IMR-90 (cell line): ENCODE measurements at regions not wholly inside any gene's neighbourhood (a gene's known extent, or its start where the extent isn't known, plus 50 kb on each side); places are given as distances from the start of the nearest gene placed in this dataset.

Source experiments
- ATAC-seq: fragments of 200-7000 bp; cut with Tn5 transposase; 2 replicates; pipeline ENCODE4 v1.9.1; 2020; ENCODE audit warnings: low read depth, mild to moderate bottlenecking, moderate library complexity
- BruUV-seq: library from RNA; stranded (reverse); fragments of 400-500 nt; replicated peaks from 2 replicates; lab custom pipeline; 2021; lab: Mats Ljungman, UMichigan
- CTCF ChIA-PET: fragments of 300-600 bp; formaldehyde crosslinking; extraction: SDS; loops from one replicate; lab custom pipeline; 2021; ENCODE audit warnings: antibody characterized with exemption; lab: Yijun Ruan, JAX
- POLR2A ChIA-PET: fragments of 300-600 bp; sonication (Branson Sonifier 250); formaldehyde crosslinking; loops from one replicate; lab custom pipeline; 2022; ENCODE audit warnings: antibody characterized with exemption; ENCODE audit not compliant: unreplicated experiment; lab: Charles Lee
- DNase-seq: peaks from one replicate; pipeline ENCODE4 v3.0.0; 2013
- H2AFZ ChIP-seq: replicated peaks from 2 replicates; pipeline ENCODE3; 2013; ENCODE audit warnings: low read length, mild to moderate bottlenecking; ENCODE audit not compliant: poor library complexity
- H2AK5ac ChIP-seq: 2 replicates; pipeline ENCODE4 v1.6.1; 2013; ENCODE audit warnings: low read depth, low read length, inconsistent platforms
- H2AK9ac ChIP-seq: replicated peaks from 2 replicates; pipeline ENCODE3; 2013; ENCODE audit warnings: mild to moderate bottlenecking, low read depth, low read length, moderate library complexity; ENCODE audit not compliant: poor library complexity
- H2BK120ac ChIP-seq: 2 replicates; pipeline ENCODE4 v1.6.1; 2013; ENCODE audit warnings: low read depth, low read length, inconsistent platforms
- H2BK15ac ChIP-seq: 3 replicates; pipeline ENCODE4 v1.6.1; 2013; ENCODE audit warnings: low read depth, low read length, inconsistent platforms
- H2BK20ac ChIP-seq: 2 replicates; pipeline ENCODE4 v1.6.1; 2013; ENCODE audit warnings: low read depth, mild to moderate bottlenecking, inconsistent platforms, low read length, moderate library complexity
- H2BK5ac ChIP-seq: 2 replicates; pipeline ENCODE4 v1.6.1; 2013; ENCODE audit warnings: mild to moderate bottlenecking, low read depth, low read length, inconsistent platforms; ENCODE audit not compliant: poor library complexity, severe bottlenecking
- H3K14ac ChIP-seq: replicated peaks from 2 replicates; pipeline ENCODE4 v1.6.1; 2013; ENCODE audit warnings: low read depth, low read length, inconsistent platforms
- H3K18ac ChIP-seq: 2 replicates; pipeline ENCODE4 v1.6.1; 2013; ENCODE audit warnings: low read depth, low read length, control low read depth
- H3K23ac ChIP-seq: 2 replicates; pipeline ENCODE4 v1.6.1; 2013; ENCODE audit warnings: low read depth, low read length, inconsistent platforms
- H3K27ac ChIP-seq: 2 replicates; pipeline ENCODE4 v1.5.1; 2013; ENCODE audit warnings: mild to moderate bottlenecking, control low read depth, low read length; ENCODE audit not compliant: insufficient read depth
- H3K27me3 ChIP-seq: 2 replicates; pipeline ENCODE4 v1.6.1; 2013; ENCODE audit warnings: low read length; ENCODE audit not compliant: control insufficient read depth, insufficient read depth
- H3K36me3 ChIP-seq: 2 replicates; pipeline ENCODE4 v1.6.1; 2013; ENCODE audit warnings: low read length, mixed read lengths; ENCODE audit not compliant: control insufficient read depth, insufficient read depth
- H3K4ac ChIP-seq: 2 replicates; pipeline ENCODE4 v1.6.1; 2013; ENCODE audit warnings: low read depth, low read length, inconsistent platforms
- H3K4me1 ChIP-seq: 2 replicates; pipeline ENCODE4 v1.6.1; 2013; ENCODE audit warnings: low read length, mixed read lengths; ENCODE audit not compliant: control insufficient read depth, insufficient read depth
- H3K4me2 ChIP-seq: 2 replicates; pipeline ENCODE4 v1.6.1; 2013; ENCODE audit warnings: low read depth, mild to moderate bottlenecking, control low read depth, low read length, moderate library complexity
- H3K4me3 ChIP-seq: 2 replicates; pipeline ENCODE4 v1.5.1; 2013; ENCODE audit warnings: low read depth, mild to moderate bottlenecking, control low read depth, low read length, moderate library complexity; ENCODE audit not compliant: insufficient read depth
- H3K56ac ChIP-seq: 2 replicates; pipeline ENCODE4 v1.6.1; 2013; ENCODE audit warnings: low read length, inconsistent platforms; ENCODE audit not compliant: insufficient read depth; ENCODE audit errors: extremely low read depth
- H3K79me1 ChIP-seq, 2 experiments: 2 replicates each; pipeline ENCODE4 v1.6.1; 2013; ENCODE audit warnings: low read length in 2 of 2, inconsistent platforms in 1 of 2, low read depth in 1 of 2
- H3K9ac ChIP-seq: 2 replicates; pipeline ENCODE4 v1.6.1; 2013; ENCODE audit warnings: low read depth, low read length, control low read depth
- H3K9me1 ChIP-seq: 2 replicates; pipeline ENCODE4 v1.6.1; 2013; ENCODE audit warnings: low read length, inconsistent platforms; ENCODE audit not compliant: insufficient read depth
- H3K9me3 ChIP-seq: 2 replicates; pipeline ENCODE4 v1.6.1; 2013; ENCODE audit warnings: low read length; ENCODE audit not compliant: control insufficient read depth, insufficient read depth
- H4K20me1 ChIP-seq: 2 replicates; pipeline ENCODE4 v1.6.1; 2013; ENCODE audit warnings: low read length, inconsistent platforms; ENCODE audit not compliant: insufficient read depth
- H4K5ac ChIP-seq: 2 replicates; pipeline ENCODE4 v1.6.1; 2013; ENCODE audit warnings: mild to moderate bottlenecking, low read depth, low read length, control low read depth
- H4K8ac ChIP-seq, 2 experiments: 2 replicates each; pipeline ENCODE4 v1.6.1; 2013; ENCODE audit warnings: low read depth in 2 of 2, low read length in 2 of 2, control low read depth in 1 of 2, inconsistent platforms in 1 of 2
- H4K91ac ChIP-seq: 2 replicates; pipeline ENCODE4 v1.6.1; 2013; ENCODE audit warnings: low read depth, low read length, inconsistent platforms; ENCODE audit not compliant: insufficient read depth
- CEBPB ChIP-seq: IDR thresholded peaks from 2 replicates; pipeline ENCODE4 v1.6.1; 2012; ENCODE audit warnings: low read depth, low read length, improper control_type of control experiment
- FOS ChIP-seq: fragments of 150-350 bp; IDR thresholded peaks from 2 replicates; pipeline ENCODE4 v1.6.1; 2016; ENCODE audit warnings: low read depth, low read length
- MAFK ChIP-seq: IDR thresholded peaks from 2 replicates; pipeline ENCODE4 v1.6.1; 2012; ENCODE audit warnings: low read depth, low read length, improper control_type of control experiment
- NFE2L2 ChIP-seq: fragments of 150-350 bp; IDR thresholded peaks from 2 replicates; pipeline ENCODE4 v1.6.1; 2016; ENCODE audit warnings: low read depth, mild to moderate bottlenecking, low read length
- POLR2A ChIP-seq: IDR thresholded peaks from 2 replicates; pipeline ENCODE4 v1.6.1; 2012; ENCODE audit warnings: mild to moderate bottlenecking, low read depth, low read length
- RAD21 ChIP-seq: IDR thresholded peaks from 2 replicates; pipeline ENCODE4 v1.6.1; 2012; ENCODE audit warnings: low read length, improper control_type of control experiment
- RCOR1 ChIP-seq: IDR thresholded peaks from 2 replicates; pipeline ENCODE4 v1.6.1; 2012; ENCODE audit warnings: mild to moderate bottlenecking, low read length, improper control_type of control experiment; ENCODE audit not compliant: insufficient replicate concordance
- RFX5 ChIP-seq: IDR thresholded peaks from 2 replicates; pipeline ENCODE4 v1.8.0; 2012; ENCODE audit warnings: low read depth, mild to moderate bottlenecking, low read length, moderate library complexity
- SMC3 ChIP-seq: fragments of 150-350 bp; IDR thresholded peaks from 2 replicates; pipeline ENCODE4 v1.6.1; 2016; ENCODE audit warnings: low read depth, mild to moderate bottlenecking, antibody characterized with exemption, low read length, moderate library complexity
- WGBS, 2 experiments: methylation state at CpG; one replicate each; pipeline versions ENCODE4 v1.1.5 to v1.1.7; 2013; ENCODE audit warnings: missing lambda C conversion rate in 2 of 2; ENCODE audit not compliant: insufficient read length in 1 of 2; ENCODE audit errors: extremely low coverage in 2 of 2; 5-methylcytosine and 5-hydroxymethylcytosine counted together
- dilution Hi-C: fragments of 300-500 bp; cut with HindIII; formaldehyde crosslinking; loops from one replicate; pipeline ENCODE4 v1.14.3; 2018; ENCODE audit warnings: low sequenced_read_pairs; ENCODE audit not compliant: unreplicated experiment
- in situ Hi-C: fragments of 300-500 bp; cut with MboI; formaldehyde crosslinking; loops from 3 replicates; pipeline ENCODE4 v1.14.3; 2019; ENCODE audit warnings: low sequenced_read_pairs, inconsistent platforms, mixed read lengths
- intact Hi-C: fragments of 100-400 bp; cut with micrococcal nuclease; formaldehyde crosslinking; loops from 2 replicates; pipeline ENCODE4 v1.10.0; 2022
- TF ChIP-seq, protein P1 (sequence below): fragments of 150-350 bp; IDR thresholded peaks from 2 replicates; pipeline ENCODE4 v1.6.1; 2016; ENCODE audit warnings: low read depth, mild to moderate bottlenecking, low read length, moderate library complexity, borderline replicate concordance
- TF ChIP-seq, protein P2 (sequence below): conservative IDR thresholded peaks from 2 replicates; pipeline ENCODE4 v1.5.1; 2012; ENCODE audit warnings: mild to moderate bottlenecking, low read depth, low read length, improper control_type of control experiment

DNA sequence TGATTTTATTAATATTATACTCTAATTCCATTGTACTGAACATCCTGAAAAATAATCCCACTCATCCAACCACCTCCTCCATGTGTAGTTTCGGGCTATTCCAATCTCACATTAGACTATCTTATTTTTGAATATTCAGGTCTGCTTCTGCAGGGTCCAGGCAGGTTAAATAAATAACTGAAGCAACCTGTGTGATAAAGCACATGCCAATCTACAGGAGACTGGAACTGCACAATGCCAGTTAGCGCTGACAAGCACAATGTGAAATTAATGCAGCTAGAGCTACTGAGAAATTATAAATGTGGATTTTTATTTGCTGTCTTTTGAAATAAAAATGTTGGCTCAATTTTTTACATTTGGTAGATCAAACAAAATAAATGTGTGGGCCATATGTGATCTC, 540.1 kb upstream of the ATXN8OS start:
- DNase-seq (no peak), ATAC-seq (no peak)
- Histone ChIP-seq H2AFZ (no peak overlapping the region), H3K4me1 (no peaks in the 10 kb centered on the region), H4K20me1 (no peaks in the 10 kb centered on the region), H3K9me1 (no peaks in the 10 kb centered on the region), H2BK20ac (no peak overlapping the region), H2BK5ac (no peak overlapping the region), H3K9me3 (peaks cover 5% of the 10 kb centered on the region), H3K27me3 (no peaks in the 10 kb centered on the region), H3K36me3 (no peaks in the 10 kb centered on the region), H3K56ac (no peak overlapping the region), H3K23ac (no peak overlapping the region), H2AK5ac (no peak overlapping the region), H3K9ac (no peak overlapping the region), H3K79me1 (no peaks in the 10 kb centered on the region), H3K4me2 (no peak overlapping the region), H2BK120ac (no peak overlapping the region), H2BK15ac (no peak overlapping the region), H3K4me3 (no peak overlapping the region), H4K8ac (no peak overlapping the region), H4K91ac (no peak overlapping the region), H4K5ac (no peak overlapping the region), H3K27ac (no peak overlapping the region), H2AK9ac (no peak overlapping the region), H3K14ac (no peak overlapping the region), H3K18ac (no peak overlapping the region), H3K4ac (no peak overlapping the region)
- in situ Hi-C loops (no loop called here), dilution Hi-C loops (no loop called here), intact Hi-C loops (no loop called here)
- no CpG with 5 or more reads among the region's 2 CpGs for WGBS, 2 experiments
- ChIA-PET POLR2A (no interaction called here), CTCF (no interaction called here)
- BruUV-seq = no TSS peak
- TF ChIP-seq POLR2A (no peak), NFE2L2 (no peak), MAFK (no peak), CEBPB (no peak), FOS (no peak), SMC3 (no peak), RAD21 (no peak), RCOR1 (no peak), RFX5 (no peak)
- TF ChIP-seq, protein P1, sequence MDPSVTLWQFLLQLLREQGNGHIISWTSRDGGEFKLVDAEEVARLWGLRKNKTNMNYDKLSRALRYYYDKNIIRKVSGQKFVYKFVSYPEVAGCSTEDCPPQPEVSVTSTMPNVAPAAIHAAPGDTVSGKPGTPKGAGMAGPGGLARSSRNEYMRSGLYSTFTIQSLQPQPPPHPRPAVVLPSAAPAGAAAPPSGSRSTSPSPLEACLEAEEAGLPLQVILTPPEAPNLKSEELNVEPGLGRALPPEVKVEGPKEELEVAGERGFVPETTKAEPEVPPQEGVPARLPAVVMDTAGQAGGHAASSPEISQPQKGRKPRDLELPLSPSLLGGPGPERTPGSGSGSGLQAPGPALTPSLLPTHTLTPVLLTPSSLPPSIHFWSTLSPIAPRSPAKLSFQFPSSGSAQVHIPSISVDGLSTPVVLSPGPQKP = no peak
- TF ChIP-seq, protein P2, sequence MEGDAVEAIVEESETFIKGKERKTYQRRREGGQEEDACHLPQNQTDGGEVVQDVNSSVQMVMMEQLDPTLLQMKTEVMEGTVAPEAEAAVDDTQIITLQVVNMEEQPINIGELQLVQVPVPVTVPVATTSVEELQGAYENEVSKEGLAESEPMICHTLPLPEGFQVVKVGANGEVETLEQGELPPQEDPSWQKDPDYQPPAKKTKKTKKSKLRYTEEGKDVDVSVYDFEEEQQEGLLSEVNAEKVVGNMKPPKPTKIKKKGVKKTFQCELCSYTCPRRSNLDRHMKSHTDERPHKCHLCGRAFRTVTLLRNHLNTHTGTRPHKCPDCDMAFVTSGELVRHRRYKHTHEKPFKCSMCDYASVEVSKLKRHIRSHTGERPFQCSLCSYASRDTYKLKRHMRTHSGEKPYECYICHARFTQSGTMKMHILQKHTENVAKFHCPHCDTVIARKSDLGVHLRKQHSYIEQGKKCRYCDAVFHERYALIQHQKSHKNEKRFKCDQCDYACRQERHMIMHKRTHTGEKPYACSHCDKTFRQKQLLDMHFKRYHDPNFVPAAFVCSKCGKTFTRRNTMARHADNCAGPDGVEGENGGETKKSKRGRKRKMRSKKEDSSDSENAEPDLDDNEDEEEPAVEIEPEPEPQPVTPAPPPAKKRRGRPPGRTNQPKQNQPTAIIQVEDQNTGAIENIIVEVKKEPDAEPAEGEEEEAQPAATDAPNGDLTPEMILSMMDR = no peak
